HG03045 (cell line): ENCODE measurements at regions not wholly inside any gene's neighbourhood (a gene's known extent, or its start where the extent isn't known, plus 50 kb on each side); places are given as distances from the start of the nearest gene placed in this dataset.

Experiments
- ATAC-seq: cut with Tn5 transposase; IDR thresholded peaks from one replicate; pipeline ENCODE4 v1.9.1; 2021; ENCODE audit warnings: mild to moderate bottlenecking, moderate library complexity; ENCODE audit not compliant: unreplicated experiment

GRCh38 chr14:101456246-101457175, 104.8 kb upstream of the DIO3 start:
- no peak for ATAC-seq

GRCh38 chr14:101457301-101457935, 103.9 kb upstream of the DIO3 start:
- no peak for ATAC-seq

GRCh38 chr14:101457936-101458740, 103.2 kb upstream of the DIO3 start:
- no peak for ATAC-seq

DNA sequence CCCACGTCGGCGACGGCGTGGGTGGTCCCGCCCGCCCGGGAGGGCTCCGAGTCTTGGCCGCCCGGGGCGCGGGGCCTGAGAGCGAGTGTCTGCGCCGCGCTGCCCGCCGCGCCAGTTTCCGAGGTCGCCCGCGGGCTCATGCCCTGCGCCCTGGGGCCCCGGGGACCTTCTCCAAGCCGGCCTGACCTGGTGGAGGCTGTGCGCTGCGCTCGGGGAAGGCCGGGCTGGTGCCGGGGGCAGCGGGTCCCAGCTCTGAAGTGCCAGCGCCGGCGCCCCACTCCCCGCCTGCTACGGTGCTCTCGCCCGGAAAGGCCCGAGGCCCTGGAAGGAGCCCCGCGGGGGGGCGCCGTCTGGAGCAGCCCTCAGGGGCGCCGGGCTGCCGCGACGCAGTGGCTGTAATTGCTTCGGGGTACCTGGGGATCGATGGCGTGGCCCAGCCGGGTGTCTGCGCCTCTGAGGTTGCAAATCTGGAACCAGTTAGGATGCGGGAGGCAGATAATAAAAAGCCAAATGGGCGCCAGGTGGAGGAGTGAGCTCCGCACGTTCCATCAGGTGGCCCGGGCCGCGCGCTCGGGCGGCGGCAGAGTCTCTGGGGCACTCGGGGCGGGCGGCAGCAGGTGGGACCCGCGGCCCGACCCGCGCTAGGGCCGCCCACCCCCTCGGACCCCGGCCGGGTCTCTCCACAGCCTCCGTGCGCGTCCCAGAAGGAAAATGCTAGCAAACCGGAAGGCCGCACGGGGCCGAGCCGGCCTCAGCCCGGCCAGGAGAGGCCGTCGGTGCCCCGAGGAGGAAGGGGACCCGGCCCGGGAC, 102.3 kb upstream of the DIO3 start:
- no peak for ATAC-seq

DNA sequence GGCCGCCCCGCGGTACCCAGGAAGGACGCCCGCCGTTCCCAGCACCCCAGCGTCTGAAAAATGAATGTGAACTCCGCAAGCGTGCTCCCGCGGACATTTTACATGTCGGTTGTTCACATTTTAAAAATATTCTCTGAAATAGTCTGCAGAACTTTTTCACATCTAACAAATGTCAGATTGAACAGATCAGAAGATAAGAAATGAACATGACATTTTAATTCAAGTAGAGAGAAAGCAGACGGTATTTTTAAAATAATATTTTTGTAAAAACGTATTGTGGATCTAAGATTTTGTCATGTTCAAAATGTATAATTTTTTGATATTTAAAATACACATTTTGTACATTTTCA, 101.8 kb upstream of the DIO3 start:
- ATAC-seq, result no peak

- no peak for ATAC-seq
Observed at GRCh38 chr14:101460521-101460920, 100.8 kb upstream of the DIO3 start.

GRCh38 chr14:101460986-101461750, 100.1 kb upstream of the DIO3 start:
- ATAC-seq, result no peak

DNA sequence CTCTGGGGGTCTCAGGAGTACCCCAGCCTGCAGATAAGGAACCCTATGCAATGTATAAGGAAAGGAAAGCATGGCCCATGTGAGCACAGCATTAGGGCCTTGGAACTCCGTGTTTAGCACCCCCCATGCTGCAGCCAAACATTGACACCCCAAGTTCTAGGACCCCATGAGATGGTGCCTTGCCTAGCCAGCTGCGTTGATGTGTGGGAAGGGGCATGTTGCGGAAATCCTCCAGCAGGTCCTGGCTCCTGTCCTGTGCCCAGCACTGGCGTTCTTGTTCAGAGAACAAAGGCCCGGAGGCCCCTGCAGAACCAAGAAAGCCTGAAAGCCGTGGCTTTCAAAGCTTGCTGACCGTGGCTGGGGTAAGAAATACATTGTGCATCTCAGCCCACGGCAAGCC, 99.4 kb upstream of the DIO3 start:
- ATAC-seq, result no peak

DNA sequence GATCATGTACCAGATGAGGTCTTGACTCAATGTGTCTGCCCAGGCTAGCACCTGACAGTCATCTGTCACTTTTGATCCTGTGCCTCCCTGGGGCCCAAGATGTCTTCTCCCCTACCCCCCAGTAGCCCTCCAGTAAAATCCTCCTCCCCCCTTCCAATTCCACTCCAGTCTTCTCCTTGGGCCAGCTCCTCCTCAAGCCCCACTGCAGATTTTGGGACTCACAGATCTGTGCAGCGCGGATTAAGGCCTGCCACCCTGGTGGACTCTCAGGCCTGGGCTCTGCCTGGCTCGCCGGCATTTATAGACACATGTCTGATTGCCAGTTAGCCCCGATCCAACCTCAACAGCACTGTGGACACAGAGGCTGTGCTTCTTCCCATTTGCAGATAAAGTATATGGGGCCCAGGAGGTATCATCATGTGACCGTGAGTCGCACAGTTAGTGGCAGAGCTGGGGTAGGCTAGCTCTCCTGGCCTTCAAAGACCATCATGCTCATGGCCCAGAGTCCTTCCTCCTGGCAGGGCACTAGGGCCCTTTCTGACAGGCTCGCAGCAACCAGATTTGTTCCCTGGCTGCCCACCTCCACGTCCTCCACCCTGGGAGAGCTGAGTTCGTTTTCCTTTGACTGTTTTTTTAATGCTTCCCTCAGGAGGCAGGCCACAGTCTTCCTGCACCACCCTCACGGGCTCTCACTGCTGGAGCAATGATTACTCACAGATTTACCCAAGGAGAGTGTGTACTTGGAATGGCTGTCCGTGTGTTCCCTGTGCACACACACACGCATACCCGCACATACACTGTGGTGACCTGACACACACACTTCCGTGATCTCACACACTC, 98.3 kb upstream of the DIO3 start:
- ATAC-seq, result no peak

GRCh38 chr14:101463566-101464171, 97.6 kb upstream of the DIO3 start:
- no peak for ATAC-seq

DNA sequence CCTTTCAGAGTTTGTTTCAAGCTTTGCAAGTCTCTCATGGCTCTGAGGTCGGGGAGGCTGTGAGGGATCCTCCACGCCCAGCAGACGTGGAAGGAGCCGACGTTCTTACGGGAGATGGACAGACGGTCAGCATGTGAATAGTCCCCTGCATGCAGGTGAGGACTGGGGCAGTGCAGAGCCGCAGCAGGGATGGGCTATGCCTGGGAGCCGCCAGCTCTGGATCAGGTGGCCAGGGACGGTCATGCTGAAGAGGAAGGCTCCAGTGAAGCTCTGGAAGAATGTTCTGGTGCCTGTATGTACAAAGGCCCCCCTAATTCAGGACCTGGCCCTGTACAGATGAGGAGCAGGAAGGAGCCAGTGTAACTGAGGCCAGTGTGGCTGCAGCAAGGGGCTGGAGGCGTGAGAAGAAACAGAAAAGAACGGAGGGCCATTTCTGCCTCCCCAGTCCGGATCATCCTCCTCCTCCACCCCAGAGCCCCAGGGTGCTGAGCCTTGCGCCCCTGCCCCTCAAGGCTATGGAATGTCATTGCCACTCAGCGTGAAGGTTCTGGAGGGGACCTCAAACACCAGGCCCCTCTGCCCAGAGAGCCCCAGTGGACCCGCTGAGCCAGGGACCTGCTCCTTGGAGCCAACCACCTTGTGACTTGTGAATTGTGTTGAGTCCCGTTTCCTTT, 96.8 kb upstream of the DIO3 start:
- no peak for ATAC-seq

DNA sequence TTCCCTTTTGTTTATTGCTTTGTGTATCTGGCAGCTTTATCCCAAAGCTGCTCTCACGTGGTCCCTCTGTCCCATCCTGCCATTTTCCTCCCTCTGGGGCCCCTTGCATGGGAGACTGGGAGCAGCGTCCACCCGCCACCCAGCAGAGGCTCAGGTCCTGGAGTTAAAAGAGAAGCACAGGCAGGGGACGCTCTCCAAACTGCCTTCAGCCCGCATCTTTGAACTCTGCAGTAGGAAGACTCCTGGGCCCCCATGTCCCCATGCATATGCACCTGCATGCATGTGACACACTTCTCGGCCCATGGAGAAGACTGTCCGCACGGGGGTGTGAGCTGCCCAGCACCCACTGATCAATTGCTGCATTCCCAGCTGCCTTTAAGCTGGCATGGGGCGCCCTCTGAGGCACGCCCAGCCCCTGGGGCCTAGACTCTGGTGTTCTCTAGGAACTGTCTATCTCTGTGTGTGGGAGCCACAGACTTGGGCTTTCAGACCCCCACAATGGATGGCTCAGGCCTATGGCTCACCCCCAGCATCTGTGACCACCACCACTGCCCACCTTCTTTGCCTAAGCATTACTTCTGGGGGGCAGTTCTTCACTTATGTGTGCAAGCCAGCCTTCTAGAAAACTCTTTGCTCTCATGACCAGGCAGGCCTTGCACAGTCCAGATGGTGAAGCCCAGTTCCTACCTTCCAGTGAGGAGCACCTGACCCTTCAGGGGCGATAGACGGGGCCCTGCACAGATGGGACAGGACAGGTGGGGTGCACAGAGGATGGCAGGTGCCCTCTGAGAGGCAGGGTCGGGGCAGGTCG, 96.1 kb upstream of the DIO3 start:
- ATAC-seq, result no peak

GRCh38 chr14:101465795-101466448, 95.4 kb upstream of the DIO3 start:
- ATAC-seq, result no peak

DNA sequence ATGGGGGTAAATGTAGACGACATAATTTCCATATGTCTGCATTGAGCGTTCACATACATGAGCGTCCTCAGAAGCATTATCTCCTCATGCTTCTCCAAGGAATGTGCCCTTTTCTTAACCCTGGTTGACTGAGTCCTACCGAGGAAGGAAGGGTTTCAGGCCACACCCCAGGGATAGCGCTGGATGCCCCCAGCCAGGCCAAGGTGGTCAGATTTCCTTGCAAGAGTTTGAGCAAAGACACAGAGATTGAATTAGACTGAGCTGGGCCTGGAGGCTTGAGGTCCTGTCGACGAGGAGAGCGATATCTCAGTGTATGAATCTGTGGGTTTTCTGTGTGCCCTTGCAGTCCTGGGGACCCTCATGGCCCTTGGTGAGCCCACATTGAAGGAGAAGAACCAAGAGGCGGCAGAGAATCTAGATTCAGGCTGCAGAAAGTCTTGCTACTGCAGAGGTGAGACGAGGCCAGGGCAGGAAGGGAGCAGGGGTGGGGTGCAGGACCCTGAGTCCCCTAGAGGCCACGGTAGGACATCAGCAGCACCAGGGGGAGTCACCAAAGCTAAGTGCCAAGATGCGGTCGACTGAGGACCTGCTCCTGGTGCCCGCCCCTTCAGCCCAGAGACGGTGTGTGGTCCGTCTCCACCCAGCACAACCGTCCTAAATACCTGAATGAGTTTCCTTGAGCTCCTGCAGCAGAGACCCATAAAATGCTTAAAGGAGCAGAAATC, 94.7 kb upstream of the DIO3 start:
- no peak for ATAC-seq

- no peak for ATAC-seq
Observed at GRCh38 chr14:101467181-101467926, 93.9 kb upstream of the DIO3 start.
